ENCODE measurements at regions not wholly inside any gene's neighbourhood (a gene's known extent, or its start where the extent isn't known, plus 50 kb on each side); places are given as distances from the start of the nearest gene placed in this dataset.

GRCh38 chr3:34200576-34200975 is 402.1 kb downstream of the PDCD6IP start:
- no peak for DNase-seq

GRCh38 chr3:34202975-34203374 is 404.5 kb downstream of the PDCD6IP start:
- DNase-seq, result no peak

- DNase-seq, result no peak
Observed at GRCh38 chr3:34203386-34203785, 405.0 kb downstream of the PDCD6IP start.

- DNase-seq, result no peak
Observed at GRCh38 chr3:34207002-34207401, 408.6 kb downstream of the PDCD6IP start.

- no peak for DNase-seq
Observed at GRCh38 chr3:34207806-34208205, 409.4 kb downstream of the PDCD6IP start.

GRCh38 chr3:34212175-34212574 is 413.7 kb downstream of the PDCD6IP start:
- no peak for DNase-seq

- DNase-seq, result no peak
Observed at GRCh38 chr3:34212656-34213055, 414.2 kb downstream of the PDCD6IP start.

- no peak for DNase-seq
Observed at GRCh38 chr3:34213478-34213877, 415.0 kb downstream of the PDCD6IP start.

GRCh38 chr3:34216711-34217335 is 418.4 kb downstream of the PDCD6IP start:
- no peak for DNase-seq

- DNase-seq, result no peak
Observed at GRCh38 chr3:34218706-34219385, 420.4 kb downstream of the PDCD6IP start.

- DNase-seq, result no peak
Observed at GRCh38 chr3:34219556-34219955, 421.1 kb downstream of the PDCD6IP start.

- no peak for DNase-seq
Observed at GRCh38 chr3:34225821-34226366, 427.5 kb downstream of the PDCD6IP start.

- no peak for DNase-seq
Observed at GRCh38 chr3:34229876-34230275, 431.4 kb downstream of the PDCD6IP start.

GRCh38 chr3:34235096-34235495 is 436.7 kb downstream of the PDCD6IP start:
- no peak for DNase-seq

GRCh38 chr3:34237946-34238345 is 439.5 kb downstream of the PDCD6IP start:
- DNase-seq, result no peak

GRCh38 chr3:34238407-34238806 is 440.0 kb downstream of the PDCD6IP start:
- no peak for DNase-seq

- DNase-seq, result no peak
Observed at GRCh38 chr3:34239287-34239686, 440.9 kb downstream of the PDCD6IP start.

- DNase-seq, result no peak
Observed at GRCh38 chr3:34239875-34240274, 441.4 kb downstream of the PDCD6IP start.

GRCh38 chr3:34247401-34247800 is 449.0 kb downstream of the PDCD6IP start:
- no peak for DNase-seq

- DNase-seq, result peak in 1 of 2 donors; percentile 7
Observed at GRCh38 chr3:34248352-34248751, 449.9 kb downstream of the PDCD6IP start.

- no peak for DNase-seq
Observed at GRCh38 chr3:34254285-34254684, 455.9 kb downstream of the PDCD6IP start.

GRCh38 chr3:34256021-34256420 is 457.6 kb downstream of the PDCD6IP start:
- DNase-seq, result no peak

- no peak for DNase-seq
Observed at GRCh38 chr3:34256791-34257190, 458.4 kb downstream of the PDCD6IP start.

- DNase-seq, result no peak
Observed at GRCh38 chr3:34258271-34258998, 460.0 kb downstream of the PDCD6IP start.
